Retinal pigment epithelial cell (primary cell): ENCODE measurements at regions not wholly inside any gene's neighbourhood (a gene's known extent, or its start where the extent isn't known, plus 50 kb on each side); places are given as distances from the start of the nearest gene placed in this dataset.

ENCODE experiments used
- DNase-seq: peaks from one replicate; pipeline ENCODE4 v3.0.0-alpha.2; 2010; ENCODE audit warnings: low read depth
- H3K4me3 ChIP-seq: 2 replicates; pipeline ENCODE4 v1.5.1; 2011; ENCODE audit warnings: mild to moderate bottlenecking, low read length, control low read depth, moderate library complexity
- CTCF ChIP-seq: conservative IDR thresholded peaks from 2 replicates; pipeline ENCODE4 v1.5.1; 2011; ENCODE audit warnings: low read depth, low read length, control low read depth, inconsistent platforms

GRCh38 chr2:208830203-208830602, 423.6 kb downstream of the PTH2R start:
- no peak for TF ChIP-seq CTCF

GRCh38 chr2:208847651-208848050, 441.1 kb downstream of the PTH2R start:
- no peak overlapping the region for H3K4me3 ChIP-seq
- TF ChIP-seq CTCF, result no peak
- no peak for DNase-seq

More at GRCh38 chr2:208830203-208830602, 423.6 kb downstream of the PTH2R start:
- no peak overlapping the region for H3K4me3 ChIP-seq
- DNase-seq, result no peak

GRCh38 chr2:208854717-208855116, 448.1 kb downstream of the PTH2R start:
- no peak for DNase-seq
- TF ChIP-seq CTCF, result no peak
- no peak overlapping the region for H3K4me3 ChIP-seq

GRCh38 chr2:208867374-208867773, 460.8 kb downstream of the PTH2R start:
- TF ChIP-seq CTCF, result no peak
- H3K4me3 ChIP-seq, result no peak overlapping the region
- no peak for DNase-seq

GRCh38 chr2:208872591-208872990, 466.0 kb downstream of the PTH2R start:
- DNase-seq, result no peak
- no peak overlapping the region for H3K4me3 ChIP-seq
- TF ChIP-seq CTCF, result no peak

- no peak overlapping the region for H3K4me3 ChIP-seq
- no peak for TF ChIP-seq CTCF
- DNase-seq, result no peak
Measured at GRCh38 chr2:208879666-208880065, 473.1 kb downstream of the PTH2R start.

- no peak for DNase-seq
- H3K4me3 ChIP-seq, result no peak overlapping the region
- no peak for TF ChIP-seq CTCF
Measured at GRCh38 chr2:208880171-208880570, 473.6 kb downstream of the PTH2R start.
